Keratinocyte (primary cell): ENCODE measurements at regions not wholly inside any gene's neighbourhood (a gene's known extent, or its start where the extent isn't known, plus 50 kb on each side); places are given as distances from the start of the nearest gene placed in this dataset.
"Not testable (repeated sequence)": the region's sequence is repeated elsewhere in the genome, so short reads cannot be mapped to it uniquely, and the experiment has no call there.

Source experiments
- DNase-seq: peaks from one replicate; pipeline ENCODE4 v3.0.0-alpha.2; 2011; ENCODE audit warnings: low read depth, missing footprints, low spot score
- FAIRE-seq: peaks from 2 replicates; lab custom pipeline; 2011; peaks lifted over from hg19 to GRCh38; lab: Jason Lieb, UNC
- H2AFZ ChIP-seq: 2 replicates; pipeline ENCODE4 v1.6.0; 2012; ENCODE audit warnings: low read length, control low read depth, inconsistent platforms; ENCODE audit not compliant: control insufficient read depth
- H3K27ac ChIP-seq: 2 replicates; pipeline ENCODE4 v1.5.1; 2011; ENCODE audit warnings: low read length; ENCODE audit not compliant: control insufficient read depth, insufficient read depth
- H3K27me3 ChIP-seq: 3 replicates; pipeline ENCODE4 v1.6.0; 2011; ENCODE audit warnings: low read length; ENCODE audit not compliant: control insufficient read depth, insufficient read depth; ENCODE audit errors: extremely low read depth
- H3K36me3 ChIP-seq, 2 experiments: 2 replicates in 1 of 2; 3 replicates in 1 of 2; pipeline ENCODE4 v1.5.1; 2011; ENCODE audit warnings: low read length in 2 of 2, mild to moderate bottlenecking in 1 of 2; ENCODE audit not compliant: control insufficient read depth in 2 of 2, insufficient read depth in 2 of 2; ENCODE audit errors: extremely low read depth in 1 of 2
- H3K4me1 ChIP-seq: 3 replicates; pipeline ENCODE4 v1.5.1; 2011; ENCODE audit warnings: low read length; ENCODE audit not compliant: control insufficient read depth, insufficient read depth; ENCODE audit errors: extremely low read depth
- H3K4me2 ChIP-seq: 3 replicates; pipeline ENCODE4 v1.6.0; 2011; ENCODE audit warnings: low read depth, low read length; ENCODE audit not compliant: control insufficient read depth, insufficient read depth; ENCODE audit errors: extremely low read depth
- H3K4me3 ChIP-seq, 3 experiments: fragments of 200-600 bp in 1 of 3; sonication (generic) in 1 of 3; 2 replicates in 2 of 3; 3 replicates in 1 of 3; pipeline ENCODE4 v1.5.1; 2011 to 2016; ENCODE audit warnings: low read length in 3 of 3, mild to moderate bottlenecking in 3 of 3, control low read depth in 2 of 3, inconsistent platforms in 1 of 3, low read depth in 1 of 3, mixed read lengths in 1 of 3, mixed run types in 1 of 3, moderate library complexity in 1 of 3; ENCODE audit not compliant: control insufficient read depth in 2 of 3, insufficient read depth in 2 of 3; ENCODE audit errors: extremely low read depth in 1 of 3
- H3K79me2 ChIP-seq: 2 replicates; pipeline ENCODE4 v1.6.0; 2012; ENCODE audit warnings: low read length; ENCODE audit not compliant: control insufficient read depth, insufficient read depth
- H3K9ac ChIP-seq: 3 replicates; pipeline ENCODE4 v1.6.0; 2011; ENCODE audit warnings: low read length; ENCODE audit not compliant: control insufficient read depth, insufficient read depth; ENCODE audit errors: extremely low read depth
- H3K9me1 ChIP-seq: 3 replicates; pipeline ENCODE4 v1.6.0; 2011; ENCODE audit warnings: low read length; ENCODE audit not compliant: control insufficient read depth, insufficient read depth; ENCODE audit errors: extremely low read depth
- H3K9me3 ChIP-seq: 2 replicates; pipeline ENCODE4 v1.5.1; 2012; ENCODE audit warnings: low read depth, low read length; ENCODE audit not compliant: control insufficient read depth
- H4K20me1 ChIP-seq: 3 replicates; pipeline ENCODE4 v1.6.0; 2011; ENCODE audit warnings: low read length; ENCODE audit not compliant: control insufficient read depth, insufficient read depth; ENCODE audit errors: extremely low read depth
- CTCF ChIP-seq, 3 experiments: IDR thresholded peaks in 1 of 3; conservative IDR thresholded peaks in 1 of 3; optimal IDR thresholded peaks in 1 of 3; 2 replicates in 2 of 3; 3 replicates in 1 of 3; pipeline versions ENCODE3 to v1.5.1; 2011; ENCODE audit warnings: low read length in 3 of 3, mild to moderate bottlenecking in 3 of 3, moderate library complexity in 2 of 3, control low read depth in 1 of 3, inconsistent platforms in 1 of 3; ENCODE audit not compliant: insufficient read depth in 2 of 3; ENCODE audit errors: extremely low read depth in 1 of 3
- EZH2 ChIP-seq: IDR thresholded peaks from one replicate; pipeline ENCODE4 v1.6.1; 2012; ENCODE audit warnings: inconsistent platforms, mild to moderate bottlenecking, low read length, moderate library complexity
- dilution Hi-C: fragments of 300-500 bp; cut with MboI; formaldehyde crosslinking; loops from one replicate; pipeline ENCODE4 v1.7.0; 2020; ENCODE audit warnings: low sequenced_read_pairs; ENCODE audit not compliant: extremely low pct_ligation_motif_present

DNA sequence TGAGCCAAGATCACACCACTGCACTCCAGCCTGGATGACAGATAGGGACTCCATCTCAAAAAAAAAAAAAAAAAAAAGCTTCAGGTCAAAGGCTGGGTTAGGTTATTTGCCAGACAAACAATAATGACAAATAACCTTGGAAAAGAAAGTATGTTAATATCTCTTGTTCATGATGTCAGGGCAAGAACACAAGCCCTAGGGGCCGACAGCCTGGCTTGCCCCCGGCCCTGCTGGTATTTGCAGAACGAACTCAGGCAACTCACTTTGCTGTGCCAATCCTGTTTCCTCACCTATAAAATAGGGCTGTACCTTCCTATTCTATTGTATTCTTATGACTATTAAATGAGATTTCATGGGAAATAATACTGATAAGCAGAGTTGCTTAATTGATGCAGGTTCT lies 75.4 kb upstream of the CDC42EP3 start:
- Histone ChIP-seq H3K9me1 (no peaks in the 10 kb centered on the region), H3K4me3 (no peak overlapping the region), H3K9me3 (no peaks in the 10 kb centered on the region), H3K4me1 (no peaks in the 10 kb centered on the region), H3K9ac (no peak overlapping the region), H3K27ac (no peak overlapping the region), H3K27me3 (no peaks in the 10 kb centered on the region), H2AFZ (no peak overlapping the region), H4K20me1 (no peaks in the 10 kb centered on the region), H3K79me2 (no peaks in the 10 kb centered on the region), H3K36me3 (no peaks in the 10 kb centered on the region), H3K4me2 (no peak overlapping the region)
- no peak for DNase-seq
- dilution Hi-C loops: no loop called here
- FAIRE-seq: no peak
- no peak for TF ChIP-seq CTCF (optimal IDR thresholded peaks at IDR 0.05 in 1 of 3, IDR thresholded peaks at IDR 0.05 in 1 of 3, conservative IDR thresholded peaks at IDR 0.05 in 1 of 3; ENCODE audit: extremely low read depth in 1 of 3, insufficient read depth in 2 of 3, low read length in 3 of 3)
- no peak for TF ChIP-seq EZH2

GRCh38 chr2:37748541-37748940 lies 77.1 kb upstream of the CDC42EP3 start:
- no peak overlapping the region for H3K27ac ChIP-seq
- FAIRE-seq: no peak
- H3K4me3 ChIP-seq: no peak overlapping the region
- no peak for DNase-seq
- H2AFZ ChIP-seq: no peak overlapping the region
- no peak overlapping the region for H3K9ac ChIP-seq
- TF ChIP-seq CTCF (optimal IDR thresholded peaks at IDR 0.05 in 1 of 3, IDR thresholded peaks at IDR 0.05 in 1 of 3, conservative IDR thresholded peaks at IDR 0.05 in 1 of 3; ENCODE audit: extremely low read depth in 1 of 3, insufficient read depth in 2 of 3, low read length in 3 of 3): no peak
- no peak for TF ChIP-seq EZH2
- H3K9me1 ChIP-seq: no peaks in the 10 kb centered on the region
- H3K27me3 ChIP-seq: no peaks in the 10 kb centered on the region
- H3K9me3 ChIP-seq: no peaks in the 10 kb centered on the region
- no peak overlapping the region for H3K4me2 ChIP-seq
- H4K20me1 ChIP-seq: no peaks in the 10 kb centered on the region
- dilution Hi-C loops: no loop called here
- H3K79me2 ChIP-seq: no peaks in the 10 kb centered on the region
- no peaks in the 10 kb centered on the region for H3K36me3 ChIP-seq
- no peaks in the 10 kb centered on the region for H3K4me1 ChIP-seq

DNA sequence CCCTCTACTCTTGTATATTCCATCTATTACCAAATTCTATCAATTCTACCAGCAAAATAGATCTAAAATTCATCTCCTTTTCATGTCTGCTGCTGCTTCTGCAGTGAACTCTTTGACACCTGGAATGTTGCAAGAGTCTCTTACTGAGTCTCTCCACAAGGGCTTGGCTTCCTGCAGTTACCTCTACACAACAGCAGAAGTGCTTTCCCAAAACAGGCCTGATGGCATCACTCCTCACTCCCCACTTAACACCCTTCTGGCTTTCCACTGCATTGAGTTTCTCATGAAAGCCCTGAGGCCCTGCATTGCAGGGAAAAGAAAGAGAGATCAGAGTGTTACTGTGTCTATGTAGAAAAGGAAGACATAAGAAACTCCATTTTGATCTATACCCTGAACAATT lies 78.8 kb upstream of the CDC42EP3 start:
- H3K4me2 ChIP-seq, H3K4me3 ChIP-seq, H3K27ac ChIP-seq, DNase-seq, dilution Hi-C loops, H3K79me2 ChIP-seq, H2AFZ ChIP-seq, H3K9me1 ChIP-seq, H3K9ac ChIP-seq, H4K20me1 ChIP-seq, H3K27me3 ChIP-seq, H3K4me1 ChIP-seq, H3K36me3 ChIP-seq, H3K9me3 ChIP-seq, FAIRE-seq: not testable (repeated sequence)
